Renal cortical epithelial cell (primary cell): ENCODE measurements at regions not wholly inside any gene's neighbourhood (a gene's known extent, or its start where the extent isn't known, plus 50 kb on each side); places are given as distances from the start of the nearest gene placed in this dataset.
A peak's percentile ranks its signal among the peaks of the same experiment; 100 is the strongest.

Experiments used
- DNase-seq: peaks from one replicate; pipeline ENCODE4 v3.0.0-alpha.2; 2011; ENCODE audit warnings: low read depth

- DNase-seq = no peak
Observed at GRCh38 chr4:20353646-20354045, 101.9 kb downstream of the SLIT2 start.

DNA sequence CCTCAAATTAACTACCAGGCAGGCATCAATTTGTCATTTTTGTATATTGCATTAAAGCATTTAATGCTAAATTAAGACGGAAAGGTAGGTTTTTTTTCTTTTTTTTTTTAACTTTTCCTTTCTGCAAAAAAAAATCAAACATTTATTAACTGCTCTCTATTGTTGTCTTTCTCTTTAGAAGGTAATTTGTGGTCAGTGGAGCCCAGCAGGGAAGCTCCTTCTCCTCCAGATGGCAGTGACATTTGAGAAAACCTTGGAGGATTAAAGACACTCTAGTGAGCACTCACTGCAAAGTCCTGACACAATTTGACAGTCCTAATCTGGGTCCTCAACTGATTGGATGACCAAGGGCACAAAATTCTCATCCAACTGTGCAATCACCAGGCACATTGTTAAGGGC, 102.4 kb downstream of the SLIT2 start:
- DNase-seq = peak; percentile 44

GRCh38 chr4:20356565-20356964, 104.9 kb downstream of the SLIT2 start:
- peak; percentile 80 for DNase-seq

- DNase-seq = no peak
Observed at GRCh38 chr4:20358110-20358509, 106.4 kb downstream of the SLIT2 start.

- no peak for DNase-seq
Observed at GRCh38 chr4:20359692-20360091, 108.0 kb downstream of the SLIT2 start.

- DNase-seq = no peak
Observed at GRCh38 chr4:20362148-20362547, 110.4 kb downstream of the SLIT2 start.

- DNase-seq = no peak
Observed at GRCh38 chr4:20364969-20365368, 113.3 kb downstream of the SLIT2 start.

GRCh38 chr4:20367446-20367845, 115.7 kb downstream of the SLIT2 start:
- DNase-seq = no peak

DNA sequence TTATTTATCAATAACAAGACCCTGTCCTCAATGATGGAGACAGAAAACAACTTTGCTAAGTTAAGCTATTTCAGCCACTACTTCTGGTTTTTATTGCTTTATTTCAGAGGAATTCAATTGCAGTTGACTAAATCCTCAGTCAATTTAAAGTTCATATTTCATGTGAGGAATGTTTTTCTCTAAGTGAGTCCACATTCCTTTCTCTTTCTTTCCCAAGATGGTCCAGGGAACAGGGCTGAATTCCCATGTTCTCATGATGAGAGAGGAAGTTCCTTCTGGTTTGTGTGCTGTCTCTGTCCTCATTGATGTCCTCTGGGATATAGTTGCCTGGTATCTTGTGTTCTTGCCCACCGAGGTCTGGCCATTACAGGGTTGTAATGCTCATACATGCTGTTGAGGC, 117.2 kb downstream of the SLIT2 start:
- DNase-seq = no peak

DNA sequence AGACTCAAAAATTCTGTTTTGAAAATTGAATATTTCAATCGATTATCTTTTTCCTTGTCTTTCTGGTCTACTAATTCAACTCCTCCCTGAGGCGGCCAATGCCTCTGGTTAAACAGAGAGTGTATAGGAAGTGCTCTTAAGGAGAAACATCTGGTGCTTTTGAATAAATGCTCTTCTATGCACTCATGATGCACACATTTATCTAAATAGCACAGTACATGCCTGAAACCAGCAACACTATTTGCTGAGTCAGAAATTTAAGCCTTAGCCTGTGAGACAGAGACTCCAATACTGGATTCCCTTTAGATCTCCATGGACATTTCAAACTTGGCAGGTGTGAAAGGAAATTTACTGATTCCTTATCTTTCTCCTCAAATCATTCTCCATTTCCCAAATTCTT, 118.6 kb downstream of the SLIT2 start:
- no peak for DNase-seq

- no peak for DNase-seq
Observed at GRCh38 chr4:20376070-20376469, 124.4 kb downstream of the SLIT2 start.

- DNase-seq = no peak
Observed at GRCh38 chr4:20378181-20378580, 126.5 kb downstream of the SLIT2 start.

DNA sequence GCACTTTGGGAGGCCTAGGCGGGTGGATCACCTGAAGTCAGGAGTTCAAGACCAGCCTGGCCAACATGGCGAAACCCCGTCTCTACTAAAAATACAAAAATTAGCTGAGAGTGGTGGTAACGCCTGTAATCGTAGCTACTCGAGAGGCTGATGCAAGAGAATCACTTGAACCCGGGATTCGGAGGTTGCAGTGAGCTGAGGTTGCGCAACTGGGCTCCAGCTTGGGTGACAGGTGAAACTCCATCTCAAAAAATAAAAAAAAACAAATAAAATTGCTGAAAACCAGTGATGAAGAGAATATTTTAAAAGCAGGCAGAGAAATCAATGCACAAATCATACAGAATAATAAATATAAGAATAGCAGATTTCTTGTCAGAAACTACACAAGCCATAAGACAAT, 129.3 kb downstream of the SLIT2 start:
- no peak for DNase-seq

- DNase-seq = peak; percentile 3
Observed at GRCh38 chr4:20383283-20383682, 131.6 kb downstream of the SLIT2 start.

GRCh38 chr4:20383969-20384368, 132.3 kb downstream of the SLIT2 start:
- DNase-seq = no peak

GRCh38 chr4:20384456-20384855, 132.8 kb downstream of the SLIT2 start:
- DNase-seq = no peak

DNA sequence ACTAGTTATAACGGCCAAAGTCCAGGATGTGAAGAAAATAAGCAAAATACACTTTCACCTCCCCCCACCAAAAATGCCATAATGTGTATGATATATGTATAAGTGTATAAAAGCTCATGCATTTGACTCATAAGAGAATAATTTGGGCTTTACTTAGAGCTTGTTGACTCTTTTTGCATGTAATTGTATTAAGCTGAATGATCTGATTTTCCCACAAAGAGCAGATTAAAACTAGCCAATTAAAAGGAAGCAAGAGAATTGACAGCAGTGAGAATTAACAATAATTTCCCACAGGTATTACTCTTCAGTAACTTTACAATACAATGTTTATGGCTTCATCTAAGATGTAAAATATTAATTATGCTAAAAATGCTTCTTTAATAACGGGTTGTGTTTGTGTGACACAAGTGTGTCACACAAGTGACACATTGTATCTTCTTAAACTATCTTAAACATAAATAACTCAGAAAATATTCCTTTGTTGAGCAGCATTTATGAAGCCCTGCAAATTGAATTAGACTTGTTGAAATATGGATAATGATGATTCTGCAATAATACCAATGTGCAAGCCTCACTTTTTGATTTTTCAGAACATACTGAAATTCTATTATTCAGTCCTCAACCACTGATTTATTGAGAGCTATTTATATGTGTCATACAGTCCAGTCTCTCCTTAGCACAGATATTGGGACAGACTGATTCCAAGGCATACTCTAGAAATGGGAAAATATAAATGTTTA, 134.5 kb downstream of the SLIT2 start:
- DNase-seq = no peak

GRCh38 chr4:20386906-20387305, 135.2 kb downstream of the SLIT2 start:
- DNase-seq = peak; percentile 7

DNA sequence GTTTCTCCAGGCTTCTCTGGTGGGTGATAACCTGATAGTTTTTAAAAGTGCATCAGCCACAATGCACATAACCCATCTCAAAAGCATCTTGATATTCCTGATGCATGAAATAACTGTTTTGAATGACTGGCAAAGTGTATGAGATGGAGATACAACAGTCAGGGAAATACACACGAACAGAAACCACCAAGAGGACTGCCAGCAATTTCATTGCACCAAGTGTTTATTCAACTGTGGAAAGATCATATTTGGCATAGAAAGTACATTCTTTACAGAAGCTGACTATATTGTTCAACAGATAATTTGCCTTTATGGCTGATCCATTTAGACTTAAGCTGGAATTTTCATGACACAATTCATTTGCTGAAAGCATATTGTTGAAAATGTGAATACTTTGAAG, 139.5 kb downstream of the SLIT2 start:
- DNase-seq = peak; percentile 6

DNA sequence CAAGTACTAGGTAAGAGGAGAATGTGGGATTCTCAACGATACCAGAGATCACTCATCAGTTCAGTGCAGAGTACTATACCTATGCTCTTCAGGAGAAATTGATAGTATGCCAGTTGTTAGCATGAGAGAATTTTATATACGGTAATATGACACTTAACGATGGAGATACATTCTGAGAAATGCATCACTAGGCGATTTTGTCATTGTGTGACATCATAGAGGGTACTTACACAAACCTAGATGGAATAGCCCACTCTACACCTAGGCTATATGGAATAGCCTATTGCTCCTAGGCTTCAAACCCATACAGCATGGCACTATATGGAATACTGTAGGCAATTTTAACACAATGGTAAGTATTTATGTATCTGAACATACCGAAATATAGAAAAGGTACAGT, 140.2 kb downstream of the SLIT2 start:
- no peak for DNase-seq

DNA sequence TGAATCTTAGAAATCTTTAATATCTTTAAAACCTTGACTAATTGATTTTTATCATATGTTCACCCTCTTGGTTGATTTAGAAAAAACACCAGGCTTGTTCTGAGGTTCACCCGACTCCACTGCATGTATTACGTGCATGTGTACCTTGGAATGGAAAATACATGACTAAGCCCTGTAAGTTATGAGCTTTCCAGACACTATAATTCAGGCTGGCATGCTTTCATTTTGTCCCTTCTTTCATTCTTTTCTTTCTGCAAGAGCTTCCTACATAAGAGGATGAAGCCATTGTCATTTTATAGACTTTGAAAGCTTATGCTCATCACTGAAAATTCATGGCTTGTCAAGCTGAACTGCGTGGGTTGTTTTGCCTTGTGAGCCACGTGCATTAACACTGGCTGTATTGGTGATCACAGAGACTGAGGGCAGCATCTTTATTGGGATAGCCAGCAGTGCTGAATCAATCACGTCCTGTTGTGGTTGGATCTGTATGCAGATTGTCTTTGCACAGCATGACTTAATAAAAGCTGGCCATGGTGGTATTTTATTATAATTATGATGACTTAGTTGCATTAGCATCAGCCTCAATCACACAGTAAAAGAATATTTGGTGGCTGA, 141.9 kb downstream of the SLIT2 start:
- no peak for DNase-seq

DNA sequence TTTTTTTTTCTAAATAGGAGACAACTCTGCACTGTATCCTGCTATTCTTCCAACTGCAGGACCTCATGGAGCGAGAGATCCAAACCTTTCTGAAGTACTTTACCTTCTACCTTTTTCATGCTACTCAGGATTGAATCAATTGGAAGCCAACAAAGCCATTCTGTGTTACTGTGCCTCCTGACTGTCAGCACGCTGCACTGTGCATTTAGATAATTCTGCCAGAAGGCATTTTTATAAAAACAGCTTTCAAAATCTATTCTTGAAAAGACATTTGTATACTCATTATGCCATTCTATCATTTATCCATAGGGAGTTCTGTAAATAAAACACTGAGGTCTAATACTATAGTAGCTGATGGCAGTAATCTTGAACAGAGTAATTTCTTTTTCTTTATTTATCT, 142.8 kb downstream of the SLIT2 start:
- no peak for DNase-seq

DNA sequence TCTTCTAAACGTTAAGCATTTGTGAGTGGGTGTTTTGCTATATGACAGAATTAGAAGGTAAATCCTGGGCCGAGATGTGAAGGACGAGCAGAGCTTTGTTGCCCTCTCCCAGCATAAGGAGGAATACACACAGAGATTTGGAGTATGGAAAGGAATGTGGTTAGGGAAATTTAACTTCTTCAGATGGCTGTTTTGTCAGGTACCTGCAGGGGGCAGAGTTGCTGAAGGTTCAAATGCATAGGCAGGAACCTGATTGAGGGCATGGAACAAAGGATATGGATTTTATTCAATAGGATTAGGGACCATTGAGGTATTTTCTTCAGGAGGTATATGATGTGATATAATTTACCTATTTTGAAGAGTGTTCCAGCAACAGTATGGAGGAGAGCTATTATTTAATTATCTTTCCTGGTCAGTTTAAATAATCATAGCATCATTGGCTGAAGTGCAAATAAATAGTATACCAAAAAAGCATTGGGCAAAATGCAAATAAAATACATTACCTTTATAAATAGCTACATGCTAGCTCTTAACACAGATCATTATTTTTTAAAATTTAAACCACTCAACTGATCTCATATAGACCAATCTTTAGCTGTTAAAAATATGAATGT, 143.6 kb downstream of the SLIT2 start:
- DNase-seq = peak; percentile 50
